DND-41 (cell line): ENCODE measurements at regions not wholly inside any gene's neighbourhood (a gene's known extent, or its start where the extent isn't known, plus 50 kb on each side); places are given as distances from the start of the nearest gene placed in this dataset.

Experiments
- EZH2 ChIP-seq: IDR thresholded peaks from 3 replicates; pipeline ENCODE4 v1.6.1; 2012; ENCODE audit warnings: borderline replicate concordance, low read depth, mild to moderate bottlenecking, moderate library complexity, low read length, inconsistent platforms; ENCODE audit not compliant: severe bottlenecking
- TF ChIP-seq, protein P1 (sequence below): IDR thresholded peaks from 2 replicates; pipeline ENCODE4 v1.5.1; 2012; ENCODE audit warnings: borderline replicate concordance, low read length, moderate library complexity, mild to moderate bottlenecking; ENCODE audit not compliant: poor library complexity, severe bottlenecking; ENCODE audit errors: extremely low read depth

DNA sequence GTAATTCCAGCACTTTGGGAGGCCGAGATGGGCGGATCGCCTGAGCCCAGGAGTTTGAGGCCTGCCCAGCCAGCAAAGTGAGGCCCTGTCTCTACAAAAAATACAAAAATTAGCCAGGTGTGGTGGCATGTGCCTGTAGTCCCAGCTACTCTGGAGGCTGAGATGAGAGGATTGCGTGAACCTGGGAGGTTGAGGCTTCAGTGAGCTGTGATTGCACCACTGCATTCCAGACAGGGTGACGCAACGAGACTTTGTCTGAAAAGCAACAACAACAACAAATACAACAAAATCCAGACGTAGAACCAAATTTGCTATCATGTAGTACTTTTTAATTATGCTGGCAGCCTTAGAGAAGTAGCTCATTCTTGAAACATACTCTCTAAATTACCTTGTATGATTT, 277.1 kb downstream of the KLF5 start:
- TF ChIP-seq, protein P1, sequence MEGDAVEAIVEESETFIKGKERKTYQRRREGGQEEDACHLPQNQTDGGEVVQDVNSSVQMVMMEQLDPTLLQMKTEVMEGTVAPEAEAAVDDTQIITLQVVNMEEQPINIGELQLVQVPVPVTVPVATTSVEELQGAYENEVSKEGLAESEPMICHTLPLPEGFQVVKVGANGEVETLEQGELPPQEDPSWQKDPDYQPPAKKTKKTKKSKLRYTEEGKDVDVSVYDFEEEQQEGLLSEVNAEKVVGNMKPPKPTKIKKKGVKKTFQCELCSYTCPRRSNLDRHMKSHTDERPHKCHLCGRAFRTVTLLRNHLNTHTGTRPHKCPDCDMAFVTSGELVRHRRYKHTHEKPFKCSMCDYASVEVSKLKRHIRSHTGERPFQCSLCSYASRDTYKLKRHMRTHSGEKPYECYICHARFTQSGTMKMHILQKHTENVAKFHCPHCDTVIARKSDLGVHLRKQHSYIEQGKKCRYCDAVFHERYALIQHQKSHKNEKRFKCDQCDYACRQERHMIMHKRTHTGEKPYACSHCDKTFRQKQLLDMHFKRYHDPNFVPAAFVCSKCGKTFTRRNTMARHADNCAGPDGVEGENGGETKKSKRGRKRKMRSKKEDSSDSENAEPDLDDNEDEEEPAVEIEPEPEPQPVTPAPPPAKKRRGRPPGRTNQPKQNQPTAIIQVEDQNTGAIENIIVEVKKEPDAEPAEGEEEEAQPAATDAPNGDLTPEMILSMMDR, result no peak
- TF ChIP-seq EZH2, result no peak
